ENCODE measurements at regions not wholly inside any gene's neighbourhood (a gene's known extent, or its start where the extent isn't known, plus 50 kb on each side); places are given as distances from the start of the nearest gene placed in this dataset.

DNA sequence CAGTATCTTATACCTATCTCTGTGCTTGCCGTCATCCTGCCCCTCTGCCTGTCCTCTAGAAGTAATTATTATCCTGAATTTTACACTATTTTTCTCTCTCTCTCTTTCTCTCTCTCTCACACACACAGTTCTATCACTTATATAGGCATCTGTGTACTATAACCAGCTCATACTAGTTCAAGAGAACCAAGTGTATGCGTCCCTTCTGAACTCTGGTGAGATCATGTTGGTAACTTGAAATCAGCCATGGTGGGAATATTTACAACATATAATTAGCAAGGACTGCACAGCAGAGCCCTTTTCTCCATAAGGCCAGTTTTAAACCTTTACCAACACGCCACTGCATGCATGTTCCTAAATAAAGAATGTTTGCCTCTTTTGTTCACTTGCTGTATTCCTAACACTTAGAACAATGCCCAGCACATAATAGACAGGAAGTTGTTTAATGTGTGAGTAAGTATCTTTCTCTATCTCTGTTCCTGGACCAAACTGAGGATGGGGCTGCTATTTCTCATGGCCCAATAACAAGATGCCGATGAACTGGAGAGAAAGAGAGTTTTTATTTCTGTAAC lies 51.1 kb upstream of the IL21 start:
- DNase-seq (ENCODE audit: extremely low read depth in 1 of 4, low spot score in 3 of 4) (no peak), FAIRE-seq (no peak), ATAC-seq (no peak)
- H3K9me1 ChIP-seq (ENCODE audit: control insufficient read depth, insufficient read depth, low read length): no peaks in the 10 kb centered on the region
- no peak for TF ChIP-seq CBFA2T2 (conservative IDR thresholded peaks at IDR 0.05)
- TF ChIP-seq TGIF2 (CRISPR knock-in tag; IDR thresholded peaks at IDR 0.05): no peak
- no peak for TF ChIP-seq TFAM (CRISPR knock-in tag; conservative IDR thresholded peaks at IDR 0.05)
- TF ChIP-seq KAT8 (IDR thresholded peaks at IDR 0.05; ENCODE audit: low read depth): no peak
- TF ChIP-seq HMG20A (CRISPR knock-in tag; conservative IDR thresholded peaks at IDR 0.05): no peak
- no peak for TF ChIP-seq NCOA1 (IDR thresholded peaks at IDR 0.05; ENCODE audit: low read depth)
- TF ChIP-seq ARHGAP35 (IDR thresholded peaks at IDR 0.05; ENCODE audit: partially characterized antibody): no peak
- TF ChIP-seq, protein P1, sequence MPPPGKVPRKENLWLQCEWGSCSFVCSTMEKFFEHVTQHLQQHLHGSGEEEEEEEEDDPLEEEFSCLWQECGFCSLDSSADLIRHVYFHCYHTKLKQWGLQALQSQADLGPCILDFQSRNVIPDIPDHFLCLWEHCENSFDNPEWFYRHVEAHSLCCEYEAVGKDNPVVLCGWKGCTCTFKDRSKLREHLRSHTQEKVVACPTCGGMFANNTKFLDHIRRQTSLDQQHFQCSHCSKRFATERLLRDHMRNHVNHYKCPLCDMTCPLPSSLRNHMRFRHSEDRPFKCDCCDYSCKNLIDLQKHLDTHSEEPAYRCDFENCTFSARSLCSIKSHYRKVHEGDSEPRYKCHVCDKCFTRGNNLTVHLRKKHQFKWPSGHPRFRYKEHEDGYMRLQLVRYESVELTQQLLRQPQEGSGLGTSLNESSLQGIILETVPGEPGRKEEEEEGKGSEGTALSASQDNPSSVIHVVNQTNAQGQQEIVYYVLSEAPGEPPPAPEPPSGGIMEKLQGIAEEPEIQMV (tag; conservative IDR thresholded peaks at IDR 0.05; ENCODE audit: low read depth): no peak
- no peak for TF ChIP-seq ZNF444 (CRISPR knock-in tag; IDR thresholded peaks at IDR 0.05)
- TF ChIP-seq HDAC2 (IDR thresholded peaks at IDR 0.05): no peak
- TF ChIP-seq RCOR1 (IDR thresholded peaks at IDR 0.05; ENCODE audit: borderline replicate concordance in 1 of 2, low read depth in 2 of 2, low read length in 2 of 2): no peak
- no peak for TF ChIP-seq L3MBTL2 (IDR thresholded peaks at IDR 0.05)
- no peak for TF ChIP-seq KHSRP (IDR thresholded peaks at IDR 0.05)
- no peak for TF ChIP-seq BRD9 (IDR thresholded peaks at IDR 0.05; ENCODE audit: low read depth, partially characterized antibody)
- no peak for TF ChIP-seq BRD4 (IDR thresholded peaks at IDR 0.05)
- no peak for TF ChIP-seq TRIM24 (IDR thresholded peaks at IDR 0.05)
- BruUV-seq (replicated peaks): no TSS peak
- no peak overlapping the region for H3K4me2 ChIP-seq (ENCODE audit: insufficient read depth, low read length)
- H3K79me2 ChIP-seq (ENCODE audit: control insufficient read depth, insufficient read depth, low read length): no peaks in the 10 kb centered on the region
- intact Hi-C loops (cut with micrococcal nuclease) (no loop called here), in situ Hi-C loops (cut with MboI) (no loop called here)
- no peaks in the 10 kb centered on the region for H3K9me3 ChIP-seq (replicated peaks; ENCODE audit: control insufficient read depth, insufficient read depth, low read depth, low read length)
- no peak overlapping the region for H3K4me3 ChIP-seq
- no peak overlapping the region for H2AFZ ChIP-seq (ENCODE audit: low read depth, low read length)
- H3K4me1 ChIP-seq (replicated peaks in 1 of 2; ENCODE audit: control insufficient read depth in 2 of 2, insufficient read depth in 2 of 2, low read length in 2 of 2): peaks cover 0 to 10% of the 10 kb centered on the region in 2 experiments; a peak in 3 of 5 replicates
- no peaks in the 10 kb centered on the region for H3K36me3 ChIP-seq (ENCODE audit: control insufficient read depth, insufficient read depth, low read length)
- POLR2A ChIA-PET: no interaction called here
- CTCF ChIA-PET (ENCODE audit: low intra/inter-chr PET ratio): no interaction called here
- H3K27ac ChIP-seq (ENCODE audit: extremely low read depth, low read depth, low read length): no peak overlapping the region
- no peaks in the 10 kb centered on the region for H4K20me1 ChIP-seq (replicated peaks; ENCODE audit: control insufficient read depth, insufficient read depth, low read length)
- H3K9ac ChIP-seq (ENCODE audit: insufficient read depth in 1 of 2, low read depth in 2 of 2, low read length in 2 of 2): no peak overlapping the region
- H3K27me3 ChIP-seq (ENCODE audit: control insufficient read depth in 2 of 2, insufficient read depth in 2 of 2, low read length in 2 of 2): no peaks in the 10 kb centered on the region
- 69% methylated on average over 4 of the region's 4 CpGs for WGBS (ENCODE audit: insufficient coverage, low coverage, missing lambda C conversion rate)
